Thoracic aorta (tissue), 2 donors: ENCODE measurements at regions not wholly inside any gene's neighbourhood (a gene's known extent, or its start where the extent isn't known, plus 50 kb on each side); places are given as distances from the start of the nearest gene placed in this dataset.

Source experiments
- ATAC-seq: fragments of 150-250 bp; one replicate; pipeline ENCODE4 v1.8.0; 2017; ENCODE audit warnings: low read depth; ENCODE audit not compliant: insufficient number of reproducible peaks, low FRiP score
- DNase-seq: peaks from one replicate; pipeline ENCODE4 v3.0.0-alpha.2; 2020; ENCODE audit warnings: low spot score
- H3K27ac ChIP-seq, 2 donors: fragments of 200-600 bp; sonication (generic); 1 replicate in 1 of 2; 2 replicates in 1 of 2; pipeline ENCODE4 v1.5.1; 2016; ENCODE audit warnings: mild to moderate bottlenecking in 2 of 2, moderate library complexity in 2 of 2
- H3K27me3 ChIP-seq: fragments of 200-600 bp; sonication (generic); replicated peaks from 2 replicates; pipeline ENCODE4 v1.6.0; 2016; ENCODE audit warnings: mild to moderate bottlenecking; ENCODE audit not compliant: insufficient read depth
- H3K36me3 ChIP-seq: fragments of 200-600 bp; sonication (generic); one replicate; pipeline ENCODE4 v1.5.1; 2016
- H3K4me1 ChIP-seq, 2 donors: fragments of 200-600 bp; sonication (generic); 1 replicate in 1 of 2; 2 replicates in 1 of 2; pipeline versions ENCODE4 v1.5.1 to v1.6.0; 2016; ENCODE audit warnings: low read depth in 2 of 2, mild to moderate bottlenecking in 1 of 2; ENCODE audit not compliant: control insufficient read depth in 1 of 2
- H3K4me3 ChIP-seq: fragments of 200-600 bp; sonication (generic); 2 replicates; pipeline ENCODE4 v1.5.1; 2016; ENCODE audit warnings: mild to moderate bottlenecking
- H3K9me3 ChIP-seq: fragments of 200-600 bp; sonication (generic); 2 replicates; pipeline ENCODE4 v1.5.1; 2016
- CTCF ChIP-seq: fragments of 200-600 bp; sonication (generic); IDR thresholded peaks from one replicate; pipeline ENCODE4 v1.5.1; 2019; ENCODE audit warnings: antibody characterized with exemption

DNA sequence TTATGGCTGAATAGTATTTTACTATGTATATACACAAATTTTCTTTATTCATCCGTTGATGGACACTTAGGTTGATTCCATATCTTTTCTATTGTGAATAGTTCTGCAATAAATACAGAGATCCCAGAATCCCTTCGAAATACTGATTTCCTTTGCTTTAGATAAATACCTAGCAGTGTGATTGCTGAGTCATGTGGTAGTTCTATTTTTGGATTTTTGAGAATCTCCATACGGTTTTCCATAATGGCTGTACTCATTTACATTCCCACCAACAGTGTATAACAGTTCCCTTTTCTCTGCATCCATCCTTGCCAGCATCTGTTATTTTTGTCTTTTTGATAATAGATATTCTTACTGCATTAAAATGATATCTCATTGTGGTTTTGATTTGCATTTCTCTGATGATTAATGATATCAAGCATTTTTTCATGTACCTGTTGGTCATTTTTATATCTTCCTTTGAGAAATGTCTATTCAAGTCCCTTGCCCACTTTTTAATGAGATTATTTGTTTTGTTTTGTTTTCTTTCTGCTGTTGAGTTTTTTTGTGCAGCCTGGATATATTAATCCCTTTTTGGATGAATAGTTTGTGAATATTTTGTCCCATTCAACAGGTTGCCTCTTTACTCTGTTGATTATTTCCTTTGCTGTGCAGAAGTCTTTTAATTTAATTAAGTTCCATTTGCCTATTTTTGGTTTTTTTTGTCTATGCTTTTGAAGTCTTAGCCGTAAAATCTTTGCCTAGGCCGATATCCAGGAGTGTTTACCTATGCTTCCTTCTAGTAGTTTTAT is 466.7 kb upstream of the TENM3 start:
- ATAC-seq (no peak), DNase-seq (no peak)
- TF ChIP-seq CTCF, result no peak
- no peak overlapping the region for H3K27ac ChIP-seq
- no peaks in the 10 kb centered on the region for H3K36me3 ChIP-seq
- H3K9me3 ChIP-seq, result no peaks in the 10 kb centered on the region
- no peaks in the 10 kb centered on the region for H3K27me3 ChIP-seq
- no peaks in the 10 kb centered on the region for H3K4me1 ChIP-seq
- no peak overlapping the region for H3K4me3 ChIP-seq

- TF ChIP-seq CTCF, result no peak
- H3K36me3 ChIP-seq, result no peaks in the 10 kb centered on the region
These were observed 465.7 kb upstream of the TENM3 start for GRCh38 chr4:181777518-181777917.

GRCh38 chr4:181784881-181785280 is 458.3 kb upstream of the TENM3 start:
- no peaks in the 10 kb centered on the region for H3K4me1 ChIP-seq
- H3K4me3 ChIP-seq, result no peak overlapping the region
- no peak for DNase-seq
- H3K27me3 ChIP-seq, result no peaks in the 10 kb centered on the region
- H3K9me3 ChIP-seq, result no peaks in the 10 kb centered on the region
- no peak overlapping the region for H3K27ac ChIP-seq
- H3K36me3 ChIP-seq, result no peaks in the 10 kb centered on the region
- no peak for ATAC-seq
- TF ChIP-seq CTCF, result no peak

More at GRCh38 chr4:181777518-181777917, 465.7 kb upstream of the TENM3 start:
- Histone ChIP-seq H3K27ac (no peak overlapping the region), H3K4me3 (no peak overlapping the region), H3K27me3 (no peaks in the 10 kb centered on the region), H3K9me3 (no peaks in the 10 kb centered on the region), H3K4me1 (no peaks in the 10 kb centered on the region)
- ATAC-seq (no peak), DNase-seq (no peak)

DNA sequence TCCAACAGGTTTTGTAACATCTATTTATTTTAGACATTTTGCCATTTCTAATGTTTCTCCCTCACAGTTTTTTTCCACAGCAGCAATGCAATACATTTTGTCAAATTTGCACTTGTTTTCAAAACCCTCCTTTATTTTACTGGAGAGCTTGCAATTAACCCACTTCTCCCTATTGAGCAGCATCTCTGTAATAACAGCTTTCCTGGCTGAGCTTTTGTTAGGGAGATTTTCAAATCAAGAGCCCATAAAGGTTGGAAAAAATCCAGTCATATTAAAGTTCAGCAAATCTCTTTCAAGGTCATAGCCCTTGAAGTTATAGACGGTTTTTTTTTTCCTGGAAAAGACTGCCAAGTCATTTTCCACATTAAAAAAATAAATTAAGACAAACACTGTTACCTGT is 450.6 kb upstream of the TENM3 start:
- Histone ChIP-seq H3K36me3 (no peaks in the 10 kb centered on the region), H3K4me3 (no peak overlapping the region), H3K27ac (no peak overlapping the region), H3K4me1 (no peaks in the 10 kb centered on the region), H3K9me3 (peaks cover 9% of the 10 kb centered on the region), H3K27me3 (no peaks in the 10 kb centered on the region)
- no peak for DNase-seq
- no peak for ATAC-seq
- TF ChIP-seq CTCF, result no peak

- H3K36me3 ChIP-seq, result no peaks in the 10 kb centered on the region
- no peaks in the 10 kb centered on the region for H3K4me1 ChIP-seq
- no peak for ATAC-seq
- DNase-seq, result no peak
- H3K4me3 ChIP-seq, result no peak overlapping the region
- TF ChIP-seq CTCF, result no peak
- no peaks in the 10 kb centered on the region for H3K27me3 ChIP-seq
- peaks cover 9% of the 10 kb centered on the region for H3K9me3 ChIP-seq
- H3K27ac ChIP-seq, result no peak overlapping the region
These were observed 450.1 kb upstream of the TENM3 start for GRCh38 chr4:181793096-181793495.
